Ishikawa (cell line): ENCODE measurements at regions not wholly inside any gene's neighbourhood (a gene's known extent, or its start where the extent isn't known, plus 50 kb on each side); places are given as distances from the start of the nearest gene placed in this dataset.

Source experiments
- CEBPB ChIP-seq: IDR thresholded peaks from 2 replicates; pipeline ENCODE4 v1.6.1; 2012
- CREB1 ChIP-seq: IDR thresholded peaks from 2 replicates; pipeline ENCODE4 v1.6.1; 2012; ENCODE audit warnings: low read depth
- EGR1 ChIP-seq: IDR thresholded peaks from 2 replicates; pipeline ENCODE4 v1.6.1; 2012
- EP300 ChIP-seq: IDR thresholded peaks from 2 replicates; pipeline ENCODE4 v1.6.1; 2012; ENCODE audit warnings: borderline replicate concordance
- FOXM1 ChIP-seq: IDR thresholded peaks from 2 replicates; pipeline ENCODE4 v1.6.1; 2012; ENCODE audit warnings: low read depth, borderline replicate concordance
- MAX ChIP-seq: IDR thresholded peaks from 2 replicates; pipeline ENCODE4 v1.6.1; 2012
- NFIC ChIP-seq: IDR thresholded peaks from 2 replicates; pipeline ENCODE4 v1.6.1; 2012
- RAD21 ChIP-seq: IDR thresholded peaks from 2 replicates; pipeline ENCODE4 v1.6.1; 2012; ENCODE audit warnings: low read depth
- REST ChIP-seq: IDR thresholded peaks from 2 replicates; pipeline ENCODE4 v1.6.1; 2012; ENCODE audit warnings: low read depth, mild to moderate bottlenecking
- TAF1 ChIP-seq: IDR thresholded peaks from 2 replicates; pipeline ENCODE4 v1.6.1; 2012; ENCODE audit warnings: low read depth, mild to moderate bottlenecking
- TCF12 ChIP-seq: IDR thresholded peaks from 2 replicates; pipeline ENCODE4 v1.6.1; 2012; ENCODE audit warnings: low read depth
- YY1 ChIP-seq: IDR thresholded peaks from 2 replicates; pipeline ENCODE4 v1.6.1; 2012; ENCODE audit warnings: low read depth
- ZBTB7A ChIP-seq: IDR thresholded peaks from 2 replicates; pipeline ENCODE4 v1.6.1; 2012; ENCODE audit warnings: low read depth
- TF ChIP-seq, protein P1 (sequence below): IDR thresholded peaks from 2 replicates; pipeline ENCODE4 v1.6.1; 2012

- TF ChIP-seq CREB1 (no peak), NFIC (no peak), CEBPB (no peak), EGR1 (no peak), EP300 (no peak), MAX (no peak), TAF1 (no peak), FOXM1 (no peak), RAD21 (no peak), REST (no peak), YY1 (no peak), TCF12 (no peak), ZBTB7A (no peak)
- TF ChIP-seq, protein P1, sequence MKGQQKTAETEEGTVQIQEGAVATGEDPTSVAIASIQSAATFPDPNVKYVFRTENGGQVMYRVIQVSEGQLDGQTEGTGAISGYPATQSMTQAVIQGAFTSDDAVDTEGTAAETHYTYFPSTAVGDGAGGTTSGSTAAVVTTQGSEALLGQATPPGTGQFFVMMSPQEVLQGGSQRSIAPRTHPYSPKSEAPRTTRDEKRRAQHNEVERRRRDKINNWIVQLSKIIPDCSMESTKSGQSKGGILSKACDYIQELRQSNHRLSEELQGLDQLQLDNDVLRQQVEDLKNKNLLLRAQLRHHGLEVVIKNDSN: no peak
These were observed 552.5 kb upstream of the SALL3 start for GRCh38 chr18:78427081-78427480.
